ENCODE measurements at regions not wholly inside any gene's neighbourhood (a gene's known extent, or its start where the extent isn't known, plus 50 kb on each side); places are given as distances from the start of the nearest gene placed in this dataset.

- TF ChIP-seq, protein P1, sequence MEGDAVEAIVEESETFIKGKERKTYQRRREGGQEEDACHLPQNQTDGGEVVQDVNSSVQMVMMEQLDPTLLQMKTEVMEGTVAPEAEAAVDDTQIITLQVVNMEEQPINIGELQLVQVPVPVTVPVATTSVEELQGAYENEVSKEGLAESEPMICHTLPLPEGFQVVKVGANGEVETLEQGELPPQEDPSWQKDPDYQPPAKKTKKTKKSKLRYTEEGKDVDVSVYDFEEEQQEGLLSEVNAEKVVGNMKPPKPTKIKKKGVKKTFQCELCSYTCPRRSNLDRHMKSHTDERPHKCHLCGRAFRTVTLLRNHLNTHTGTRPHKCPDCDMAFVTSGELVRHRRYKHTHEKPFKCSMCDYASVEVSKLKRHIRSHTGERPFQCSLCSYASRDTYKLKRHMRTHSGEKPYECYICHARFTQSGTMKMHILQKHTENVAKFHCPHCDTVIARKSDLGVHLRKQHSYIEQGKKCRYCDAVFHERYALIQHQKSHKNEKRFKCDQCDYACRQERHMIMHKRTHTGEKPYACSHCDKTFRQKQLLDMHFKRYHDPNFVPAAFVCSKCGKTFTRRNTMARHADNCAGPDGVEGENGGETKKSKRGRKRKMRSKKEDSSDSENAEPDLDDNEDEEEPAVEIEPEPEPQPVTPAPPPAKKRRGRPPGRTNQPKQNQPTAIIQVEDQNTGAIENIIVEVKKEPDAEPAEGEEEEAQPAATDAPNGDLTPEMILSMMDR (IDR thresholded peaks at IDR 0.05) = no peak
- TF ChIP-seq, protein P2, sequence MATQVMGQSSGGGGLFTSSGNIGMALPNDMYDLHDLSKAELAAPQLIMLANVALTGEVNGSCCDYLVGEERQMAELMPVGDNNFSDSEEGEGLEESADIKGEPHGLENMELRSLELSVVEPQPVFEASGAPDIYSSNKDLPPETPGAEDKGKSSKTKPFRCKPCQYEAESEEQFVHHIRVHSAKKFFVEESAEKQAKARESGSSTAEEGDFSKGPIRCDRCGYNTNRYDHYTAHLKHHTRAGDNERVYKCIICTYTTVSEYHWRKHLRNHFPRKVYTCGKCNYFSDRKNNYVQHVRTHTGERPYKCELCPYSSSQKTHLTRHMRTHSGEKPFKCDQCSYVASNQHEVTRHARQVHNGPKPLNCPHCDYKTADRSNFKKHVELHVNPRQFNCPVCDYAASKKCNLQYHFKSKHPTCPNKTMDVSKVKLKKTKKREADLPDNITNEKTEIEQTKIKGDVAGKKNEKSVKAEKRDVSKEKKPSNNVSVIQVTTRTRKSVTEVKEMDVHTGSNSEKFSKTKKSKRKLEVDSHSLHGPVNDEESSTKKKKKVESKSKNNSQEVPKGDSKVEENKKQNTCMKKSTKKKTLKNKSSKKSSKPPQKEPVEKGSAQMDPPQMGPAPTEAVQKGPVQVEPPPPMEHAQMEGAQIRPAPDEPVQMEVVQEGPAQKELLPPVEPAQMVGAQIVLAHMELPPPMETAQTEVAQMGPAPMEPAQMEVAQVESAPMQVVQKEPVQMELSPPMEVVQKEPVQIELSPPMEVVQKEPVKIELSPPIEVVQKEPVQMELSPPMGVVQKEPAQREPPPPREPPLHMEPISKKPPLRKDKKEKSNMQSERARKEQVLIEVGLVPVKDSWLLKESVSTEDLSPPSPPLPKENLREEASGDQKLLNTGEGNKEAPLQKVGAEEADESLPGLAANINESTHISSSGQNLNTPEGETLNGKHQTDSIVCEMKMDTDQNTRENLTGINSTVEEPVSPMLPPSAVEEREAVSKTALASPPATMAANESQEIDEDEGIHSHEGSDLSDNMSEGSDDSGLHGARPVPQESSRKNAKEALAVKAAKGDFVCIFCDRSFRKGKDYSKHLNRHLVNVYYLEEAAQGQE (IDR thresholded peaks at IDR 0.05; ENCODE audit: insufficient read depth in 1 of 2, low read depth in 2 of 2, low read length in 1 of 2) = no peak
- TF ChIP-seq POLR2AphosphoS5 (IDR thresholded peaks at IDR 0.05; ENCODE audit: low read depth, low read length) (no peak), TCF7L2 (IDR thresholded peaks at IDR 0.05; ENCODE audit: low read depth, low read length) (no peak)
These were observed 566.4 kb upstream of the DIPK2B start for GRCh38 chrX:45766981-45767501.

Data from Panc1 (cell line).